Cardiac muscle cell (in vitro differentiated cells and primary cell): ENCODE measurements at regions not wholly inside any gene's neighbourhood (a gene's known extent, or its start where the extent isn't known, plus 50 kb on each side); places are given as distances from the start of the nearest gene placed in this dataset.

Experiments used
- DNase-seq, 2 donors: peaks; one replicate each; pipeline versions ENCODE4 v3.0.0 to v3.0.0-alpha.2; 2010 to 2017; ENCODE audit warnings: low read depth in 1 of 2, low spot score in 1 of 2
- H3K27ac ChIP-seq: fragments of 200-600 bp; sonication (generic); 2 replicates; pipeline ENCODE4 v1.5.1; 2016
- H3K27me3 ChIP-seq: fragments of 200-600 bp; sonication (generic); 2 replicates; pipeline ENCODE4 v1.6.0; 2016; ENCODE audit warnings: control low read depth
- H3K36me3 ChIP-seq: fragments of 200-600 bp; sonication (generic); 2 replicates; pipeline ENCODE4 v1.5.1; 2016; ENCODE audit warnings: control low read depth
- H3K4me1 ChIP-seq: fragments of 200-600 bp; sonication (generic); 2 replicates; pipeline ENCODE4 v1.8.1; 2017; ENCODE audit warnings: low read depth, mild to moderate bottlenecking, mixed run types
- H3K4me3 ChIP-seq: fragments of 200-600 bp; sonication (generic); 2 replicates; pipeline ENCODE4 v1.5.1; 2016; ENCODE audit warnings: mild to moderate bottlenecking
- H3K9me3 ChIP-seq: fragments of 200-600 bp; sonication (generic); 2 replicates; pipeline ENCODE4 v1.5.1; 2017; ENCODE audit warnings: low read depth, mild to moderate bottlenecking, control low read depth
- TF ChIP-seq, protein P1 (sequence below): IDR thresholded peaks from 2 replicates; pipeline ENCODE4 v1.5.1; 2012; ENCODE audit warnings: low read depth, mild to moderate bottlenecking, low read length

DNA sequence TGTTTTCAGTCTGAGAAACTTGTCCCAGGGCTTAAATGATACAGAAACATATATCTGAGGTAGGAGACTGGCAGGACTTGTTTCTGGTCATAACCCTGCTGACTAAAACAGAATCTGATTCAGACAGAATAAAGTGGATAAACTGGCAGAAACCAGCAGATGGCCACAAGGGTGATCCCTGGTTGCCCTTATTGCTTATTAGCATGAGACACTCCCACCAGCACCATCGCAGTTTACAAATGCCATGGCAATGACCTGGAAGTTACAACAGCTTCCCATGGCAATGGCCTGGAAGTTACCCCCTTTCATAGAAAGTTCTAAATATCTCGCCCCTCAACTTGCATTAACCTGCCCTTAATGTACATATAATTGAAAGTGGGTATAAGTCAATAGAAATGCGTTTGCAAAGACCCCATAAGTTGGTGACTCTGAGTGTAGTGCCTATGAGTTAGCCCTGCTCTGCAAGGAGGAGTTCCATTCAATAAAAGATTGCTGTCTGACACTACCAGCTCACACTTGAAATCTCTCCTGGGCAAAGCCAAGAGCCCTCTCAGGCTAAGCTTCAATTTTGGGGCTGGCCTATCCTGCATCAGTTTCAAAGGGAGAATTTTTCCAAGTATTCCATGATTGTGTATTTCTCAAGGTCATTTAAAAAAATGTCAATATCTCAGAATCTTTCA lies 52.9 kb upstream of the PAGE5 start:
- no peaks in the 10 kb centered on the region for H3K4me1 ChIP-seq
- no peak overlapping the region for H3K27ac ChIP-seq
- no peak overlapping the region for H3K4me3 ChIP-seq
- TF ChIP-seq, protein P1, sequence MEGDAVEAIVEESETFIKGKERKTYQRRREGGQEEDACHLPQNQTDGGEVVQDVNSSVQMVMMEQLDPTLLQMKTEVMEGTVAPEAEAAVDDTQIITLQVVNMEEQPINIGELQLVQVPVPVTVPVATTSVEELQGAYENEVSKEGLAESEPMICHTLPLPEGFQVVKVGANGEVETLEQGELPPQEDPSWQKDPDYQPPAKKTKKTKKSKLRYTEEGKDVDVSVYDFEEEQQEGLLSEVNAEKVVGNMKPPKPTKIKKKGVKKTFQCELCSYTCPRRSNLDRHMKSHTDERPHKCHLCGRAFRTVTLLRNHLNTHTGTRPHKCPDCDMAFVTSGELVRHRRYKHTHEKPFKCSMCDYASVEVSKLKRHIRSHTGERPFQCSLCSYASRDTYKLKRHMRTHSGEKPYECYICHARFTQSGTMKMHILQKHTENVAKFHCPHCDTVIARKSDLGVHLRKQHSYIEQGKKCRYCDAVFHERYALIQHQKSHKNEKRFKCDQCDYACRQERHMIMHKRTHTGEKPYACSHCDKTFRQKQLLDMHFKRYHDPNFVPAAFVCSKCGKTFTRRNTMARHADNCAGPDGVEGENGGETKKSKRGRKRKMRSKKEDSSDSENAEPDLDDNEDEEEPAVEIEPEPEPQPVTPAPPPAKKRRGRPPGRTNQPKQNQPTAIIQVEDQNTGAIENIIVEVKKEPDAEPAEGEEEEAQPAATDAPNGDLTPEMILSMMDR = no peak
- no peaks in the 10 kb centered on the region for H3K27me3 ChIP-seq
- H3K9me3 ChIP-seq = no peaks in the 10 kb centered on the region
- DNase-seq = no peak
- no peaks in the 10 kb centered on the region for H3K36me3 ChIP-seq

DNA sequence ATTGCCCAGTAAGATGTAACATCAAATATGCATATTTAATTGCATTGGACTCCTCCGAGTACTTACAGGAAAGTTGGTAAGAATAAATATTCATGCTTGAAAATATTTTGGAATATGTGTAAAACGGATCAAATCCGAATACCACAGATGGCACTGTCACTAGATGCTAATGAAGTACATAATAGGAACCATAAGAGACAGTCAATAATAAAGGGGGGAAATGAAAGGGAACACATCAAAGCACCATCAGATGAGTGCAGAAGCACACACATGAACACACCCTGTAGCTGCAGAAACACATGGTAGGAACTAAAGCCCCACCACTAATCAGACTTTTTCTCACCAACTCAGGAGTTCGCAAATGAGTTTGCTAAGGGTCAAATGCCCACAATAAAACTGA lies 52.2 kb upstream of the PAGE5 start:
- no peaks in the 10 kb centered on the region for H3K4me1 ChIP-seq
- TF ChIP-seq, protein P1 = no peak

DNA sequence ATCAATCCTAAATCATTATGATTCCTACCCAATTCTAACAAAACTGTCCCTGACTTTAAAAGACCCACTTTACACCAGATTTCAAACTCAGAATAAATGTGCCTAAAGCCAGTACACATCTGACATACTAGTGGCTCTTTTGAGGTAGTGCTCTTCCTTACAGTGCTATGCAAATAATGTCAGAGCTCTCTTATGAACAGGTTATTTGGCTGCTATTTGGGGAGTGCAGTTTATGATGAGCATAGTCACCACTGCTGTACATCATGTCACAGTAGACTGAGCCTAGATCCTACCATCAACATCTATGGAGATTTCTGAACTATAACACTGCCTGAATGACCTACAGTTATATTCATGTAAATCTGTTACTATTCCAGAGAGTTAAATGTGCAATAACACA lies 50.4 kb upstream of the PAGE5 start:
- Histone ChIP-seq H3K9me3 (no peaks in the 10 kb centered on the region), H3K4me1 (no peaks in the 10 kb centered on the region), H3K27me3 (no peaks in the 10 kb centered on the region), H3K27ac (no peak overlapping the region), H3K36me3 (no peaks in the 10 kb centered on the region), H3K4me3 (no peak overlapping the region)
- TF ChIP-seq, protein P1 = no peak
- no peak for DNase-seq

More for the DNA sequence above, 52.2 kb upstream of the PAGE5 start:
- H3K4me3 ChIP-seq = no peak overlapping the region
- no peak overlapping the region for H3K27ac ChIP-seq
- no peaks in the 10 kb centered on the region for H3K27me3 ChIP-seq
- H3K36me3 ChIP-seq = no peaks in the 10 kb centered on the region
- H3K9me3 ChIP-seq = no peaks in the 10 kb centered on the region
- no peak for DNase-seq
